DMS79 (cell line): ENCODE measurements at regions not wholly inside any gene's neighbourhood (a gene's known extent, or its start where the extent isn't known, plus 50 kb on each side); places are given as distances from the start of the nearest gene placed in this dataset.

Experiments
- DNase-seq: peaks from one replicate; lab custom pipeline; 2025; lab: John Stamatoyannopoulos, UW

- DNase-seq, result no peak
Measured at GRCh38 chr2:163459986-163460385, 275.8 kb downstream of the FIGN start.

GRCh38 chr2:163456953-163457743, 278.7 kb downstream of the FIGN start:
- DNase-seq, result no peak

- DNase-seq, result no peak
Measured at GRCh38 chr2:163455815-163456214, 280.0 kb downstream of the FIGN start.

GRCh38 chr2:163453920-163454319, 281.9 kb downstream of the FIGN start:
- DNase-seq, result no peak

- DNase-seq, result no peak
Measured at GRCh38 chr2:163441603-163442002, 294.2 kb downstream of the FIGN start.

GRCh38 chr2:163436963-163437362, 298.8 kb downstream of the FIGN start:
- DNase-seq, result no peak

- DNase-seq, result no peak
Measured at GRCh38 chr2:163428187-163428586, 307.6 kb downstream of the FIGN start.

- DNase-seq, result no peak
Measured at GRCh38 chr2:163420604-163421003, 315.2 kb downstream of the FIGN start.

GRCh38 chr2:163419000-163419830, 316.6 kb downstream of the FIGN start:
- no peak for DNase-seq

- DNase-seq, result no peak
Measured at GRCh38 chr2:163417596-163418337, 318.0 kb downstream of the FIGN start.

- no peak for DNase-seq
Measured at GRCh38 chr2:163414121-163414520, 321.7 kb downstream of the FIGN start.

GRCh38 chr2:163407296-163407695, 328.5 kb downstream of the FIGN start:
- DNase-seq, result no peak

- DNase-seq, result no peak
Measured at GRCh38 chr2:163405298-163405697, 330.5 kb downstream of the FIGN start.

GRCh38 chr2:163401481-163401880, 334.3 kb downstream of the FIGN start:
- DNase-seq, result no peak

- no peak for DNase-seq
Measured at GRCh38 chr2:163397451-163397850, 338.4 kb downstream of the FIGN start.

GRCh38 chr2:163395602-163396001, 340.2 kb downstream of the FIGN start:
- DNase-seq, result no peak

- DNase-seq, result no peak
Measured at GRCh38 chr2:163389838-163390237, 346.0 kb downstream of the FIGN start.

- DNase-seq, result no peak
Measured at GRCh38 chr2:163375472-163375871, 360.3 kb downstream of the FIGN start.

GRCh38 chr2:163375070-163375469, 360.7 kb downstream of the FIGN start:
- DNase-seq, result no peak

- no peak for DNase-seq
Measured at GRCh38 chr2:163374282-163374681, 361.5 kb downstream of the FIGN start.

- no peak for DNase-seq
Measured at GRCh38 chr2:163373496-163373895, 362.3 kb downstream of the FIGN start.

- no peak for DNase-seq
Measured at GRCh38 chr2:163370169-163370886, 365.5 kb downstream of the FIGN start.
